HG02798 (cell line): ENCODE measurements at regions not wholly inside any gene's neighbourhood (a gene's known extent, or its start where the extent isn't known, plus 50 kb on each side); places are given as distances from the start of the nearest gene placed in this dataset.

Source experiments
- ATAC-seq: cut with Tn5 transposase; IDR thresholded peaks from one replicate; pipeline ENCODE4 v1.9.1; 2021; ENCODE audit warnings: mild to moderate bottlenecking; ENCODE audit not compliant: unreplicated experiment, poor library complexity

DNA sequence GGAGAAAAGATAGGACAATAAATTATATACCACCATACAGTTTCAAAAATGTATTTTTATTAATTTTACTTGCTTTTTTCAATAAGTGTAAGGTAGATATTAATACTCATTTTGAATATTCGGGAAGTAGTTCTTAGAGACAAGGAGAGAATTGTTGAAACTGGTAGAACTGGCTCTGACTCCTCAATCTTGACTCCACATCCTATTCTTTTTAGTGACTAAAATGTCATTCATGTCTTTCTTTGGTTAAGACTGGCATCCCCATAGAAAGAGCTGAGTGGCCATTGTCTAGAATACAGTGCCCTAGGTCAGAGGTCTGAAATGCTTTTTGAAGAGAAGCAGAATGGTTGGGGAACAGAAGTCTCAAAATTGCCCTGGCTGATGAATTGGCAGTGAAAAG lies 177.6 kb upstream of the LRIG3 start:
- ATAC-seq = no peak

DNA sequence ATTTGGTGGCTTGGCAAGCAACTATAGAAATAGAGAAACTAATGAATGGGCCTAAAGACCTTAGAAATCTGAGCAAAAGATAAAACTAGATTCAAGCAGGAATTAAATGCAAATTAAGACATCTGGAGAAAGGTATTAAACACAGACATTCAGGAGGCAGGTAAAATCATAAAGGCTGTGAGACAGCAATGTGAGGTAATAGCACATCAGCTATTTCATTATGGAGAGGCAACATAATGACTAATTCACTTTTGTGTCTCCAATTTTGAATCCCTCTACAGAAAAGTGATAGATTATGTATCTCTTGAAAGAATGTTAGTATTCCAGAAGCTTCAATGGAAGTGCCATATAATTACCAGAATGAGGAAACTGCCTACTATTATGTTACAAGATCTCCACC lies 175.9 kb upstream of the LRIG3 start:
- no peak for ATAC-seq

GRCh38 chr12:59093073-59093772 lies 172.9 kb upstream of the LRIG3 start:
- no peak for ATAC-seq

DNA sequence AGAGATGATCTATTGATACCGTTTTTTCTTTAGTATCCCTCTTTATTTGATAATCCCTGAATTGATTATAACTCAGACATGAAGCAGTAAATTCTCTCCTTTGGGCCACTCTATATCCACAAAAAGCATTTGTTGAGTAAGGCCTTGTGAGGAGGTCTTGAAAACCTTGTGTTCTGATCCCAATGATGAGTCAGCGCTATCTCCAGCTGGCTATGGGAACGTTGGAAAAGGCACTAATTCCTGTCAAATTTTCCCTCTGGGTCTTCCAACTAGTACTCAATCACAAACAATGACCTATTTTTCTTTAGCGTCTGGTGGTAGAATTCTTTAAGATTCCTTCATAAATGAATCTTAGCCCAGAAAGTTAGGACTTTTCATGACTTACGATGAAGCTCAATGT lies 168.4 kb upstream of the LRIG3 start:
- ATAC-seq = no peak

GRCh38 chr12:59087691-59088090 lies 167.4 kb upstream of the LRIG3 start:
- ATAC-seq = no peak

GRCh38 chr12:59087077-59087673 lies 166.9 kb upstream of the LRIG3 start:
- no peak for ATAC-seq

- no peak for ATAC-seq
Observed at GRCh38 chr12:59086126-59086525, 165.8 kb upstream of the LRIG3 start.

GRCh38 chr12:59085690-59086089 lies 165.4 kb upstream of the LRIG3 start:
- ATAC-seq = no peak

GRCh38 chr12:59084511-59085375 lies 164.4 kb upstream of the LRIG3 start:
- no peak for ATAC-seq

GRCh38 chr12:59082952-59083351 lies 162.6 kb upstream of the LRIG3 start:
- ATAC-seq = no peak

DNA sequence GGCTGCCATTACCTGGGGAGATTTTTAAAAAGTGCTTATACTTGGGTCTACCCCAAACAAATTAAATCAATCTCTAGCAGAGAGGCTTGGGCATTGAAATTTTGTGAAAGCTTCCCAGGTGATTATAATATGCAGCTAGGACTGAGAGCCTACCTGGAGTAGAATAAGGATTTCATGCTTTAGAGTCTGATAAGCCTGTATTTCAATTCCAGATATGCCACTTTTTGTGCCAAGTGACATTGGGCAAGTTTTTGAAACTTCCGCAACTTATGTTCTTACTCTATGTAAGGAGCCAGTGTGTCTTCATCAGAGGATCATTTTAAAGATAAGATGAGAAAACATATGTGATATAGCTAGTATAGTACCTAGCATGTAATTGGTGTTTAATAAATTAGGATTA lies 159.8 kb upstream of the LRIG3 start:
- ATAC-seq = no peak

- ATAC-seq = no peak
Observed at GRCh38 chr12:59079472-59079871, 159.2 kb upstream of the LRIG3 start.

GRCh38 chr12:59079002-59079401 lies 158.7 kb upstream of the LRIG3 start:
- ATAC-seq = no peak

GRCh38 chr12:59077575-59078426 lies 157.5 kb upstream of the LRIG3 start:
- no peak for ATAC-seq

GRCh38 chr12:59077153-59077552 lies 156.8 kb upstream of the LRIG3 start:
- ATAC-seq = no peak

DNA sequence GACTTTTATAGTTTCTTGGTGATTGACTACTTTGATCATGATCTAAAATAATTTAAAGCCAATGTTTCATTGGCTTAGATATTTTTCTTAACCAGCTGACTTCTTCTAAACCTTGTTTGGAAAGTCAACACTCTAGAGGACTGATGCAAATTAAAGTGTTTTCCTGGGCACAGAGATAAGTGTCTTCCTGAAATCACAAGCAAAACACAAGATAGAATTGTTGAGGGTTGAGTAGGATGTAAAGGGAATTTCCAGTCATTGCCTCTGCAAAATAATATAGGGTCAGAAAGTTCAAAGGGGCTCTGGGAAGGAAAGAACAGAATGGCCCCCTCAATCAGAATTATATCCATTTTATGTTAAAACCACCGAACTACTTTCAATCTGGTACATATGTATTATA lies 156.3 kb upstream of the LRIG3 start:
- ATAC-seq = no peak

GRCh38 chr12:59075968-59076490 lies 155.7 kb upstream of the LRIG3 start:
- no peak for ATAC-seq

GRCh38 chr12:59075141-59075540 lies 154.8 kb upstream of the LRIG3 start:
- no peak for ATAC-seq

DNA sequence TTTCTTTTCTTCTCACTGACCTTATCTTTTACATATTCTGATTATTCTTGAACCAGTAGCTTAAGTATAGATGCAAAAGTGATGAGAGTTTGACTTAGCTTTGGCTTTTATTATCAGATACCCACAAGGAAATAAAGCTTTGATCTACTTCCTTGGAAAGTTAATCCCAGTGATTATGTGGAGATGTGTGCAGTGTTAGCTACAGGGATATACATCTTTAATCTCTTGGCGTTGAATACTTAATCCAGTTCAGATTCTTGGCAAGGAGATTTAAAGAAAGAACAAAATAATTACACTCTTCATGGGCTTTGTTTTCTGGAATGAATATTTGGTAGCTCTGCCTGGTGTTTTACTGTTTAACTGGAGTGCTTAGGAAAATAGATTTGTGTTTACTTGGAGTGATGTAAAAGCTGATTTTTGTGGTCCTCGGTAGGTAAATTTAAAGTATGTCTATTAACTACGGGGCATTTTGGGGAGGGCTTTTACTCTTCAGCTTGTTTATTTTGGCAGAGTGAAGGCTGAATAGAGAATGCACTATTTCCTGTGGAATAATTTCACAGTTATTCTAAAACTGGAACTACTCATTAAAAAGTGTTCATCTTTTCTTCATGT lies 150.1 kb upstream of the LRIG3 start:
- ATAC-seq = no peak

GRCh38 chr12:59069516-59069915 lies 149.2 kb upstream of the LRIG3 start:
- ATAC-seq = no peak
